ENCODE measurements at regions not wholly inside any gene's neighbourhood (a gene's known extent, or its start where the extent isn't known, plus 50 kb on each side); places are given as distances from the start of the nearest gene placed in this dataset.

GRCh38 chr1:238672262-238672661 lies 714.1 kb upstream of the CHRM3 start:
- no peak for TF ChIP-seq ZNF274 (IDR thresholded peaks at IDR 0.05; ENCODE audit: low read depth, low read length)

GRCh38 chr1:238664139-238664538 lies 722.2 kb upstream of the CHRM3 start:
- H3K4me3 ChIP-seq (ENCODE audit: low read length), result no peak overlapping the region
- TF ChIP-seq ZNF274 (IDR thresholded peaks at IDR 0.05; ENCODE audit: low read depth, low read length), result no peak

More at GRCh38 chr1:238672262-238672661, 714.1 kb upstream of the CHRM3 start:
- no peak overlapping the region for H3K4me3 ChIP-seq (ENCODE audit: low read length)

- H3K4me3 ChIP-seq (ENCODE audit: low read length), result no peak overlapping the region
- TF ChIP-seq ZNF274 (IDR thresholded peaks at IDR 0.05; ENCODE audit: low read depth, low read length), result no peak
Measured at GRCh38 chr1:238660849-238661248, 725.5 kb upstream of the CHRM3 start.

- H3K4me3 ChIP-seq (ENCODE audit: low read length), result no peak overlapping the region
- no peak for TF ChIP-seq ZNF274 (IDR thresholded peaks at IDR 0.05; ENCODE audit: low read depth, low read length)
Measured at GRCh38 chr1:238658763-238659162, 727.6 kb upstream of the CHRM3 start.

- H3K4me3 ChIP-seq (ENCODE audit: low read length), result no peak overlapping the region
- no peak for TF ChIP-seq ZNF274 (IDR thresholded peaks at IDR 0.05; ENCODE audit: low read depth, low read length)
Measured at GRCh38 chr1:238653693-238654321, 732.6 kb upstream of the CHRM3 start.

- H3K4me3 ChIP-seq (ENCODE audit: low read length), result no peak overlapping the region
- TF ChIP-seq ZNF274 (IDR thresholded peaks at IDR 0.05; ENCODE audit: low read depth, low read length), result no peak
Measured at GRCh38 chr1:238652346-238652968, 733.9 kb upstream of the CHRM3 start.

- TF ChIP-seq ZNF274 (IDR thresholded peaks at IDR 0.05; ENCODE audit: low read depth, low read length), result no peak
- no peak overlapping the region for H3K4me3 ChIP-seq (ENCODE audit: low read length)
Measured at GRCh38 chr1:238649200-238649599, 737.2 kb upstream of the CHRM3 start.

GRCh38 chr1:238648751-238649150 lies 737.6 kb upstream of the CHRM3 start:
- H3K4me3 ChIP-seq (ENCODE audit: low read length), result no peak overlapping the region
- no peak for TF ChIP-seq ZNF274 (IDR thresholded peaks at IDR 0.05; ENCODE audit: low read depth, low read length)

GRCh38 chr1:238648296-238648695 lies 738.1 kb upstream of the CHRM3 start:
- TF ChIP-seq ZNF274 (IDR thresholded peaks at IDR 0.05; ENCODE audit: low read depth, low read length), result no peak
- no peak overlapping the region for H3K4me3 ChIP-seq (ENCODE audit: low read length)

GRCh38 chr1:238647877-238648276 lies 738.5 kb upstream of the CHRM3 start:
- no peak for TF ChIP-seq ZNF274 (IDR thresholded peaks at IDR 0.05; ENCODE audit: low read depth, low read length)
- no peak overlapping the region for H3K4me3 ChIP-seq (ENCODE audit: low read length)

GRCh38 chr1:238642231-238642630 lies 744.1 kb upstream of the CHRM3 start:
- TF ChIP-seq ZNF274 (IDR thresholded peaks at IDR 0.05; ENCODE audit: low read depth, low read length), result no peak
- no peak overlapping the region for H3K4me3 ChIP-seq (ENCODE audit: low read length)

GRCh38 chr1:238639861-238640260 lies 746.5 kb upstream of the CHRM3 start:
- H3K4me3 ChIP-seq (ENCODE audit: low read length), result no peak overlapping the region
- no peak for TF ChIP-seq ZNF274 (IDR thresholded peaks at IDR 0.05; ENCODE audit: low read depth, low read length)

GRCh38 chr1:238628110-238628509 lies 737.4 kb upstream of the ZP4 start:
- H3K4me3 ChIP-seq (ENCODE audit: low read length), result no peak overlapping the region
- TF ChIP-seq ZNF274 (IDR thresholded peaks at IDR 0.05; ENCODE audit: low read depth, low read length), result no peak

GRCh38 chr1:238624776-238625175 lies 734.1 kb upstream of the ZP4 start:
- no peak overlapping the region for H3K4me3 ChIP-seq (ENCODE audit: low read length)
- TF ChIP-seq ZNF274 (IDR thresholded peaks at IDR 0.05; ENCODE audit: low read depth, low read length), result no peak

- no peak overlapping the region for H3K4me3 ChIP-seq (ENCODE audit: low read length)
- TF ChIP-seq ZNF274 (IDR thresholded peaks at IDR 0.05; ENCODE audit: low read depth, low read length), result no peak
Measured at GRCh38 chr1:238621405-238621804, 730.7 kb upstream of the ZP4 start.

- TF ChIP-seq ZNF274 (IDR thresholded peaks at IDR 0.05; ENCODE audit: low read depth, low read length), result no peak
- H3K4me3 ChIP-seq (ENCODE audit: low read length), result no peak overlapping the region
Measured at GRCh38 chr1:238619652-238620051, 728.9 kb upstream of the ZP4 start.
